Nephron (organoid): ENCODE measurements at regions not wholly inside any gene's neighbourhood (a gene's known extent, or its start where the extent isn't known, plus 50 kb on each side); places are given as distances from the start of the nearest gene placed in this dataset.

ENCODE experiments used
- H3K27ac Mint-ChIP-seq, 3 experiments: 2 replicates each; pipeline ENCODE4 v1.8.0; 2020; ENCODE audit warnings: mixed read lengths in 3 of 3, mild to moderate bottlenecking in 2 of 3, moderate library complexity in 1 of 3
- H3K27me3 Mint-ChIP-seq: 2 replicates; pipeline ENCODE4 v1.8.0; 2021; ENCODE audit warnings: low read depth, mild to moderate bottlenecking, moderate library complexity, mixed read lengths
- H3K36me3 Mint-ChIP-seq: 2 replicates; pipeline ENCODE4 v1.8.0; 2020; ENCODE audit warnings: low read depth, mixed read lengths
- H3K4me1 Mint-ChIP-seq: 2 replicates; pipeline ENCODE4 v1.8.0; 2020; ENCODE audit warnings: mixed read lengths
- H3K4me3 Mint-ChIP-seq, 3 experiments: 2 replicates each; pipeline ENCODE4 v1.8.0; 2020; ENCODE audit warnings: mild to moderate bottlenecking in 3 of 3, mixed read lengths in 3 of 3, moderate library complexity in 2 of 3
- H3K9me3 Mint-ChIP-seq: 2 replicates; pipeline ENCODE4 v1.8.0; 2020; ENCODE audit warnings: mixed read lengths
- CTCF ChIP-seq, 3 experiments: fragments of 200-600 bp; sonication (generic); IDR thresholded peaks; one replicate each; pipeline ENCODE4 v1.5.0; 2021; ENCODE audit warnings: antibody characterized with exemption in 3 of 3; ENCODE audit not compliant: unreplicated experiment in 3 of 3

GRCh38 chr4:14177987-14178386 lies 550.5 kb upstream of the BOD1L1 start:
- H3K27me3 Mint-ChIP-seq, result peaks cover 7% of the 10 kb centered on the region
- peak overlapping the region in 1 of 3 experiments; percentile 44 for H3K27ac Mint-ChIP-seq

GRCh38 chr4:14178421-14178820 lies 550.9 kb upstream of the BOD1L1 start:
- Mint-ChIP-seq H3K27ac (peak overlapping the region in 2 of 3 experiments; percentile 12 to 44), H3K36me3 (no peaks in the 10 kb centered on the region), H3K27me3 (peaks cover 7% of the 10 kb centered on the region), H3K9me3 (no peaks in the 10 kb centered on the region), H3K4me3 (no peak overlapping the region), H3K4me1 (peaks cover 10% of the 10 kb centered on the region)
- no peak for TF ChIP-seq CTCF (IDR thresholded peaks at IDR 0.05; ENCODE audit: unreplicated experiment in 3 of 3)

More at GRCh38 chr4:14177987-14178386, 550.5 kb upstream of the BOD1L1 start:
- Mint-ChIP-seq H3K4me3 (no peak overlapping the region), H3K4me1 (peaks cover 8% of the 10 kb centered on the region), H3K36me3 (no peaks in the 10 kb centered on the region), H3K9me3 (no peaks in the 10 kb centered on the region)
- TF ChIP-seq CTCF (IDR thresholded peaks at IDR 0.05; ENCODE audit: unreplicated experiment in 3 of 3), result no peak

GRCh38 chr4:14180166-14180565 lies 552.6 kb upstream of the BOD1L1 start:
- no peaks in the 10 kb centered on the region for H3K36me3 Mint-ChIP-seq
- H3K4me1 Mint-ChIP-seq, result peaks cover 19% of the 10 kb centered on the region
- H3K27me3 Mint-ChIP-seq, result peaks cover 7% of the 10 kb centered on the region
- no peak overlapping the region for H3K27ac Mint-ChIP-seq
- no peak overlapping the region for H3K4me3 Mint-ChIP-seq
- no peak for TF ChIP-seq CTCF (IDR thresholded peaks at IDR 0.05; ENCODE audit: unreplicated experiment in 3 of 3)
- no peaks in the 10 kb centered on the region for H3K9me3 Mint-ChIP-seq

GRCh38 chr4:14180983-14181601 lies 553.6 kb upstream of the BOD1L1 start:
- H3K27ac Mint-ChIP-seq, result no peak overlapping the region
- no peaks in the 10 kb centered on the region for H3K36me3 Mint-ChIP-seq
- no peaks in the 10 kb centered on the region for H3K9me3 Mint-ChIP-seq
- peaks cover 19% of the 10 kb centered on the region for H3K4me1 Mint-ChIP-seq
- TF ChIP-seq CTCF (IDR thresholded peaks at IDR 0.05; ENCODE audit: unreplicated experiment in 3 of 3), result no peak
- no peak overlapping the region for H3K4me3 Mint-ChIP-seq
- H3K27me3 Mint-ChIP-seq, result peaks cover 14% of the 10 kb centered on the region

GRCh38 chr4:14182148-14182547 lies 554.6 kb upstream of the BOD1L1 start:
- peaks cover 17% of the 10 kb centered on the region for H3K27me3 Mint-ChIP-seq
- H3K9me3 Mint-ChIP-seq, result no peaks in the 10 kb centered on the region
- TF ChIP-seq CTCF (IDR thresholded peaks at IDR 0.05; ENCODE audit: unreplicated experiment in 3 of 3), result no peak
- H3K4me1 Mint-ChIP-seq, result peaks cover 19% of the 10 kb centered on the region
- no peak overlapping the region for H3K4me3 Mint-ChIP-seq
- no peaks in the 10 kb centered on the region for H3K36me3 Mint-ChIP-seq
- H3K27ac Mint-ChIP-seq, result no peak overlapping the region

- Mint-ChIP-seq H3K36me3 (no peaks in the 10 kb centered on the region), H3K27me3 (peaks cover 26% of the 10 kb centered on the region), H3K4me1 (peaks cover 19% of the 10 kb centered on the region), H3K27ac (no peak overlapping the region), H3K9me3 (no peaks in the 10 kb centered on the region), H3K4me3 (no peak overlapping the region)
- TF ChIP-seq CTCF (IDR thresholded peaks at IDR 0.05; ENCODE audit: unreplicated experiment in 3 of 3), result no peak
Observed at GRCh38 chr4:14184265-14184664, 556.7 kb upstream of the BOD1L1 start.
